ENCODE measurements at regions not wholly inside any gene's neighbourhood (a gene's known extent, or its start where the extent isn't known, plus 50 kb on each side); places are given as distances from the start of the nearest gene placed in this dataset.
"Not testable (repeated sequence)": the region's sequence is repeated elsewhere in the genome, so short reads cannot be mapped to it uniquely, and the experiment has no call there.

- peaks cover 75% of the 10 kb centered on the region for H3K27me3 Mint-ChIP-seq (ENCODE audit: insufficient read depth, unreplicated experiment)
- TF ChIP-seq, protein P1, sequence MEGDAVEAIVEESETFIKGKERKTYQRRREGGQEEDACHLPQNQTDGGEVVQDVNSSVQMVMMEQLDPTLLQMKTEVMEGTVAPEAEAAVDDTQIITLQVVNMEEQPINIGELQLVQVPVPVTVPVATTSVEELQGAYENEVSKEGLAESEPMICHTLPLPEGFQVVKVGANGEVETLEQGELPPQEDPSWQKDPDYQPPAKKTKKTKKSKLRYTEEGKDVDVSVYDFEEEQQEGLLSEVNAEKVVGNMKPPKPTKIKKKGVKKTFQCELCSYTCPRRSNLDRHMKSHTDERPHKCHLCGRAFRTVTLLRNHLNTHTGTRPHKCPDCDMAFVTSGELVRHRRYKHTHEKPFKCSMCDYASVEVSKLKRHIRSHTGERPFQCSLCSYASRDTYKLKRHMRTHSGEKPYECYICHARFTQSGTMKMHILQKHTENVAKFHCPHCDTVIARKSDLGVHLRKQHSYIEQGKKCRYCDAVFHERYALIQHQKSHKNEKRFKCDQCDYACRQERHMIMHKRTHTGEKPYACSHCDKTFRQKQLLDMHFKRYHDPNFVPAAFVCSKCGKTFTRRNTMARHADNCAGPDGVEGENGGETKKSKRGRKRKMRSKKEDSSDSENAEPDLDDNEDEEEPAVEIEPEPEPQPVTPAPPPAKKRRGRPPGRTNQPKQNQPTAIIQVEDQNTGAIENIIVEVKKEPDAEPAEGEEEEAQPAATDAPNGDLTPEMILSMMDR (IDR thresholded peaks at IDR 0.05; ENCODE audit: unreplicated experiment): no peak
- no TSS peak for BruUV-seq (replicated peaks)
- DNase-seq (ENCODE audit: unreplicated experiment): no peak
- H3K36me3 Mint-ChIP-seq (ENCODE audit: insufficient read depth, unreplicated experiment): no peaks in the 10 kb centered on the region
- H3K4me1 Mint-ChIP-seq (ENCODE audit: insufficient read depth, unreplicated experiment): no peaks in the 10 kb centered on the region
- intact Hi-C loops (cut with micrococcal nuclease): no loop called here
- H3K4me3 Mint-ChIP-seq (ENCODE audit: unreplicated experiment): no peak overlapping the region
- POLR2A ChIA-PET: no interaction called here
- no peaks in the 10 kb centered on the region for H3K9me3 Mint-ChIP-seq (ENCODE audit: unreplicated experiment)
- H3K27ac Mint-ChIP-seq (ENCODE audit: low read depth, unreplicated experiment): no peak overlapping the region
- CTCF ChIA-PET: no interaction called here
Measured at GRCh38 chr5:75828029-75828428, 110.8 kb upstream of the POC5 start.

GRCh38 chr5:75824323-75824722, 107.1 kb upstream of the POC5 start:
- Mint-ChIP-seq H3K4me1 (ENCODE audit: insufficient read depth, unreplicated experiment) (no peaks in the 10 kb centered on the region), H3K4me3 (ENCODE audit: unreplicated experiment) (no peak overlapping the region), H3K9me3 (ENCODE audit: unreplicated experiment) (peaks cover 5% of the 10 kb centered on the region), H3K36me3 (ENCODE audit: insufficient read depth, unreplicated experiment) (no peaks in the 10 kb centered on the region), H3K27me3 (ENCODE audit: insufficient read depth, unreplicated experiment) (peaks cover 39% of the 10 kb centered on the region), H3K27ac (ENCODE audit: low read depth, unreplicated experiment) (no peak overlapping the region)
- CTCF ChIA-PET: interaction anchor here (0.6 kb wide), 1 partner anchor 890 kb away, joined by 3 read pairs; no protein-coding TSS in a partner anchor
- BruUV-seq (replicated peaks): no TSS peak
- TF ChIP-seq, protein P1 (IDR thresholded peaks at IDR 0.05; ENCODE audit: unreplicated experiment): no peak
- POLR2A ChIA-PET: no interaction called here
- intact Hi-C loops (cut with micrococcal nuclease): no loop called here
- no peak for DNase-seq (ENCODE audit: unreplicated experiment)

DNA sequence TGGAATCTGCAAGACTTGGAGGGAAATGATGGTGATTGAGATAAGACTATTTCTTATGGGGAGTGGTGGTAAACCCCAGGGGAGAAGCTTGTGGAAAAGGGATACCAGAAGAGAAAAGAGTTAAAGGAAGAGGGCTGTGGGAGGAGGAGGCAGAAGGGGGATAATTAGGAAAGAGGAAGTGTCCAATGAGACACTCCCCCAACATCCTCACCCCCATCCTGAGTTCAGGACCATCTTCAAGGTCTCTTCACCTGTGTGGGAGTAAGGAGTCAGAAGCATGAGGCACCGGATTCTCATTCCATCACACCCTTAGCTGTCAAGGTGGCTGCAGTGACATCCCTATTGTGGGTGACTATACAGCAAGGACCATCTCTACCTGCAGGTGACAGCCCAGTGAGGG, 106.6 kb upstream of the POC5 start:
- Mint-ChIP-seq H3K27me3 (ENCODE audit: insufficient read depth, unreplicated experiment) (peaks cover 38% of the 10 kb centered on the region), H3K4me3 (ENCODE audit: unreplicated experiment) (no peak overlapping the region), H3K36me3 (ENCODE audit: insufficient read depth, unreplicated experiment) (no peaks in the 10 kb centered on the region), H3K27ac (ENCODE audit: low read depth, unreplicated experiment) (no peak overlapping the region), H3K4me1 (ENCODE audit: insufficient read depth, unreplicated experiment) (no peaks in the 10 kb centered on the region), H3K9me3 (ENCODE audit: unreplicated experiment) (peaks cover 5% of the 10 kb centered on the region)
- BruUV-seq (replicated peaks): no TSS peak
- intact Hi-C loops (cut with micrococcal nuclease): no loop called here
- DNase-seq (ENCODE audit: unreplicated experiment): no peak
- CTCF ChIA-PET: interaction anchor here (0.6 kb wide), 1 partner anchor 889 kb away, joined by 3 read pairs; no protein-coding TSS in a partner anchor
- TF ChIP-seq, protein P1 (IDR thresholded peaks at IDR 0.05; ENCODE audit: unreplicated experiment): no peak
- POLR2A ChIA-PET: no interaction called here

- H3K4me3 Mint-ChIP-seq (ENCODE audit: unreplicated experiment): no peak overlapping the region
- H3K36me3 Mint-ChIP-seq (ENCODE audit: insufficient read depth, unreplicated experiment): no peaks in the 10 kb centered on the region
- DNase-seq (ENCODE audit: unreplicated experiment): no peak
- peaks cover 5% of the 10 kb centered on the region for H3K9me3 Mint-ChIP-seq (ENCODE audit: unreplicated experiment)
- ChIA-PET CTCF (no interaction called here), POLR2A (no interaction called here)
- H3K4me1 Mint-ChIP-seq (ENCODE audit: insufficient read depth, unreplicated experiment): no peaks in the 10 kb centered on the region
- H3K27me3 Mint-ChIP-seq (ENCODE audit: insufficient read depth, unreplicated experiment): peaks cover 8% of the 10 kb centered on the region
- H3K27ac Mint-ChIP-seq (ENCODE audit: low read depth, unreplicated experiment): no peak overlapping the region
- intact Hi-C loops (cut with micrococcal nuclease): no loop called here
- TF ChIP-seq, protein P1 (IDR thresholded peaks at IDR 0.05; ENCODE audit: unreplicated experiment): no peak
- no TSS peak for BruUV-seq (replicated peaks)
Measured at GRCh38 chr5:75818661-75819060, 101.4 kb upstream of the POC5 start.

- H3K27me3 Mint-ChIP-seq (ENCODE audit: insufficient read depth, unreplicated experiment); H3K4me3 Mint-ChIP-seq (ENCODE audit: unreplicated experiment); H3K36me3 Mint-ChIP-seq (ENCODE audit: insufficient read depth, unreplicated experiment); H3K27ac Mint-ChIP-seq (ENCODE audit: low read depth, unreplicated experiment); intact Hi-C loops (cut with micrococcal nuclease); H3K4me1 Mint-ChIP-seq (ENCODE audit: insufficient read depth, unreplicated experiment); BruUV-seq (replicated peaks); DNase-seq (ENCODE audit: unreplicated experiment); POLR2A ChIA-PET; CTCF ChIA-PET: not testable (repeated sequence)
- H3K9me3 Mint-ChIP-seq (ENCODE audit: unreplicated experiment): peaks cover 15% of the 10 kb centered on the region
Measured at GRCh38 chr5:75799695-75800094, 82.5 kb upstream of the POC5 start.

GRCh38 chr5:75769338-75769737, 52.1 kb upstream of the POC5 start:
- H3K4me3 Mint-ChIP-seq (ENCODE audit: unreplicated experiment); H3K36me3 Mint-ChIP-seq (ENCODE audit: insufficient read depth, unreplicated experiment); H3K27ac Mint-ChIP-seq (ENCODE audit: low read depth, unreplicated experiment); POLR2A ChIA-PET; intact Hi-C loops (cut with micrococcal nuclease); CTCF ChIA-PET; DNase-seq (ENCODE audit: unreplicated experiment); BruUV-seq (replicated peaks); H3K4me1 Mint-ChIP-seq (ENCODE audit: insufficient read depth, unreplicated experiment): not testable (repeated sequence)
- Mint-ChIP-seq H3K9me3 (ENCODE audit: unreplicated experiment) (peaks cover 15% of the 10 kb centered on the region), H3K27me3 (ENCODE audit: insufficient read depth, unreplicated experiment) (peaks cover 21% of the 10 kb centered on the region)

All from MCF 10A (cell line).